ENCODE measurements at regions not wholly inside any gene's neighbourhood (a gene's known extent, or its start where the extent isn't known, plus 50 kb on each side); places are given as distances from the start of the nearest gene placed in this dataset.

GRCh38 chr22:47582067-47582466 lies 819.6 kb downstream of the TBC1D22A start:
- Histone ChIP-seq H3K4me3 (replicated peaks in 1 of 2; ENCODE audit: low read depth in 1 of 2, low read length in 2 of 2) (no peak overlapping the region), H4K20me1 (ENCODE audit: insufficient read depth) (no peaks in the 10 kb centered on the region), H3K4me2 (ENCODE audit: low read length) (no peak overlapping the region), H2AFZ (ENCODE audit: low read depth, low read length, poor library complexity, severe bottlenecking) (no peak overlapping the region), H3K27me3 (ENCODE audit: insufficient read depth, low read length) (no peaks in the 10 kb centered on the region), H3K79me2 (ENCODE audit: insufficient read depth, low read length) (no peaks in the 10 kb centered on the region), H3K4me1 (ENCODE audit: control insufficient read depth in 1 of 2, insufficient read depth in 2 of 2, low read length in 2 of 2) (no peaks in the 10 kb centered on the region), H3K36me3 (ENCODE audit: control insufficient read depth in 1 of 2, insufficient read depth in 2 of 2, low read length in 2 of 2) (no peaks in the 10 kb centered on the region), H3K9me2 (ENCODE audit: insufficient read depth) (no peaks in the 10 kb centered on the region), H3K9ac (ENCODE audit: low read length) (no peak overlapping the region), H3K27ac (ENCODE audit: low read depth, low read length) (no peak overlapping the region), H3K9me3 (ENCODE audit: control insufficient read depth in 1 of 2, insufficient read depth in 1 of 2, low read depth in 1 of 2, low read length in 2 of 2) (0 out of 4 replicates have a peak, but pooled peaks cover 0 to 5% of the 10 kb centered on the region in 2 experiments)
- ChIA-PET POLR2A (no interaction called here), CTCF (no interaction called here), RAD21 (ENCODE audit: low non-redundant PET in 1 of 2, low total read pairs in 2 of 2, uncharacterized antibody in 2 of 2, unreplicated experiment in 2 of 2) (no interaction called here)
- TF ChIP-seq REST (IDR thresholded peaks at IDR 0.05; ENCODE audit: low read depth) (no peak), EZH2phosphoT487 (IDR thresholded peaks at IDR 0.05; ENCODE audit: borderline replicate concordance) (no peak), MAX (IDR thresholded peaks at IDR 0.05) (no peak), SP1 (IDR thresholded peaks at IDR 0.05; ENCODE audit: low read depth) (no peak), JUND (IDR thresholded peaks at IDR 0.05) (no peak), SIN3A (IDR thresholded peaks at IDR 0.05; ENCODE audit: low read depth) (no peak), POLR2AphosphoS5 (IDR thresholded peaks at IDR 0.05; ENCODE audit: low read depth, low read length) (no peak), EZH2 (IDR thresholded peaks at IDR 0.05) (no peak), SRF (IDR thresholded peaks at IDR 0.05; ENCODE audit: low read depth) (no peak), ZFX (IDR thresholded peaks at IDR 0.05) (no peak), CEBPB (IDR thresholded peaks at IDR 0.05; ENCODE audit: low read depth) (no peak), ELF1 (IDR thresholded peaks at IDR 0.05; ENCODE audit: borderline replicate concordance, low read depth) (no peak), ZNF274 (IDR thresholded peaks at IDR 0.05; ENCODE audit: low read depth, low read length) (no peak), CTCF (IDR thresholded peaks at IDR 0.05 in 2 of 3, conservative IDR thresholded peaks at IDR 0.05 in 1 of 3; ENCODE audit: borderline replicate concordance in 1 of 3, insufficient read depth in 1 of 3, low read depth in 2 of 3, low read length in 2 of 3) (no peak), YY1 (IDR thresholded peaks at IDR 0.05; ENCODE audit: extremely low read depth, insufficient replicate concordance, low read depth, low read length) (no peak), TCF7L2 (IDR thresholded peaks at IDR 0.05; ENCODE audit: borderline replicate concordance, extremely low read depth, insufficient read depth, insufficient read length) (no peak), ZBTB33 (IDR thresholded peaks at IDR 0.05; ENCODE audit: extremely low read depth, insufficient replicate concordance, low read length) (no peak), FOSL1 (IDR thresholded peaks at IDR 0.05; ENCODE audit: low read depth) (no peak), CBX3 (IDR thresholded peaks at IDR 0.05; ENCODE audit: low read depth) (no peak), RAD21 (IDR thresholded peaks at IDR 0.05; ENCODE audit: low read depth) (no peak)
- DNase-seq (ENCODE audit: low read depth, low spot score): no peak
- no peak for ATAC-seq
- intact Hi-C loops (cut with micrococcal nuclease): no loop called here
- no TSS peak for BruUV-seq (replicated peaks)
